CD4-positive, CD25-positive, alpha-beta regulatory T cell (primary cell): ENCODE measurements at regions not wholly inside any gene's neighbourhood (a gene's known extent, or its start where the extent isn't known, plus 50 kb on each side); places are given as distances from the start of the nearest gene placed in this dataset.
"Not testable (repeated sequence)": the region's sequence is repeated elsewhere in the genome, so short reads cannot be mapped to it uniquely, and the experiment has no call there.

Source experiments
- ATAC-seq, 2 donors: fragments of 150-1000 bp; cut with Tn5 transposase; one replicate each; pipeline ENCODE4 v1.10.0; 2021; ENCODE audit warnings: low read depth in 2 of 2, moderate number of reproducible peaks in 2 of 2, moderate library complexity in 1 of 2
- DNase-seq, 3 donors: peaks; one replicate each; pipeline versions ENCODE4 v3.0.0 to v3.0.0-alpha.2; 2012 to 2022; ENCODE audit warnings: mixed read lengths in 1 of 3
- H3K27ac ChIP-seq: one replicate; pipeline ENCODE4 v1.7.0; 2013; ENCODE audit warnings: mild to moderate bottlenecking, low read length; ENCODE audit not compliant: insufficient read depth, poor library complexity, severe bottlenecking
- H3K27me3 ChIP-seq: one replicate; pipeline ENCODE4 v1.7.0; 2013; ENCODE audit warnings: low read length; ENCODE audit not compliant: control insufficient read depth, insufficient read depth
- H3K36me3 ChIP-seq: one replicate; pipeline ENCODE4 v1.7.0; 2013; ENCODE audit warnings: mild to moderate bottlenecking, low read length, moderate library complexity; ENCODE audit not compliant: control insufficient read depth, insufficient read depth
- H3K4me1 ChIP-seq: 2 replicates; pipeline ENCODE4 v1.7.0; 2013; ENCODE audit warnings: mild to moderate bottlenecking, low read length; ENCODE audit not compliant: insufficient read depth, control insufficient read depth, poor library complexity, severe bottlenecking
- H3K4me3 ChIP-seq: one replicate; pipeline ENCODE4 v1.7.0; 2013; ENCODE audit warnings: low read depth, mild to moderate bottlenecking, low read length, moderate library complexity
- H3K9me3 ChIP-seq, 2 experiments: 1 replicate in 1 of 2; 2 replicates in 1 of 2; pipeline ENCODE4 v1.7.0; 2013; ENCODE audit warnings: low read length in 2 of 2, mild to moderate bottlenecking in 1 of 2, moderate library complexity in 1 of 2; ENCODE audit not compliant: control insufficient read depth in 2 of 2
- H3K27ac Mint-ChIP-seq, 3 donors: one replicate each; pipeline ENCODE4 v1.8.0; 2020 to 2022; ENCODE audit warnings: mild to moderate bottlenecking in 3 of 3, mixed read lengths in 3 of 3, moderate library complexity in 2 of 3
- H3K27me3 Mint-ChIP-seq: one replicate; pipeline ENCODE4 v1.8.0; 2022; ENCODE audit warnings: mild to moderate bottlenecking, mixed read lengths
- H3K36me3 Mint-ChIP-seq: one replicate; pipeline ENCODE4 v1.8.0; 2020; ENCODE audit warnings: mixed read lengths
- H3K4me1 Mint-ChIP-seq, 4 donors: one replicate each; pipeline ENCODE4 v1.8.0; 2020 to 2022; ENCODE audit warnings: mixed read lengths in 4 of 4, mild to moderate bottlenecking in 1 of 4
- H3K4me3 Mint-ChIP-seq, 4 donors: one replicate each; pipeline ENCODE4 v1.8.0; 2020 to 2022; ENCODE audit warnings: mild to moderate bottlenecking in 4 of 4, mixed read lengths in 4 of 4, moderate library complexity in 3 of 4
- H3K9me3 Mint-ChIP-seq, 7 donors: one replicate each; pipeline ENCODE4 v1.8.0; 2020 to 2022; ENCODE audit warnings: mixed read lengths in 7 of 7, mild to moderate bottlenecking in 3 of 7, moderate library complexity in 2 of 7

DNA sequence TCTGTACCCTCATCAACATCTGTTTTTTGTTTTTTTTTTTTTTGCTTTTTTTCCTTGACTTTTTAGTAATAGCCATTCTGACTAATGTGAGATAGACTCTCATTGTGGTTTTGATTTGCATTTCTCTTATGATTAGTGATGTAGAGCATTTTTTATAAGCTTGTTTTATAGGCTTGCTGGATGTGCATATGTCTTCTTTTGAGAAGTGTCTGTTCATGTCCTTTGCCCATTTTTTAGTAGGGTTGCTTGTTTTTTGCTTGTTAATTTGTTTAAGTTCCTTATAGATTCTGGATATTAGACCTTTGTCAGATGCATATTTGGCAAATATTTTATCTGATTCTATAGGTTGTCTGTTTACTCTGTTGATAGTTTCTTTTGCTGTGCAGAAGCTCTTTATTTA is 53.5 kb upstream of the FAR1 start:
- H3K36me3 Mint-ChIP-seq, H3K27me3 ChIP-seq, H3K4me1 Mint-ChIP-seq, H3K4me3 Mint-ChIP-seq, DNase-seq, H3K4me3 ChIP-seq, H3K27ac ChIP-seq, H3K27me3 Mint-ChIP-seq, H3K4me1 ChIP-seq, ATAC-seq, H3K27ac Mint-ChIP-seq, H3K36me3 ChIP-seq: not testable (repeated sequence)
- peaks cover 8 to 19% of the 10 kb centered on the region in 2 experiments for H3K9me3 ChIP-seq
- H3K9me3 Mint-ChIP-seq, result peaks cover 4 to 46% (median 10%) of the 10 kb centered on the region in 7 donors

DNA sequence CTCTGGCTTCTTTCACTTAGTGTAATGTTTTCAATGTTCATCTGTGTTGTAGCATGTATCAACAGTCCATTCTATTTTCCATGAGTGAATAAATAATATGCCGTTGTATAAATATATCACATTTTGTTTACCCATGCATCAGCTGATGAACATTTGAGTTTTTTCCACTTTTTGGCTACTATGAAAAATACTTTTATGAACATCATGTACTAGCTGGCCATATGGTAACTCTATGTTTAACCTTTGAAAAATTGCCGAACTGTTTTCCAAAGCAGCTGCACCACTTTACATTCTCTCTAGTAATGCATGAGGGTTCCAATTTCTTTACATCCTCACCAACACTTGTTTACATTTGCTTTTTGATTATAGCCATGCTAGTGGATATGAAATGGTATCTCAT is 59.8 kb upstream of the FAR1 start:
- Histone ChIP-seq H3K9me3 (peaks cover 0 to under 1% of the 10 kb centered on the region in 2 experiments), H3K4me1 (no peaks in the 10 kb centered on the region), H3K4me3 (no peak overlapping the region), H3K36me3 (no peaks in the 10 kb centered on the region), H3K27me3 (no peaks in the 10 kb centered on the region), H3K27ac (no peak overlapping the region)
- no peak for DNase-seq
- Mint-ChIP-seq H3K4me3 (no peak overlapping the region), H3K4me1 (no peaks in the 10 kb centered on the region), H3K36me3 (no peaks in the 10 kb centered on the region), H3K27me3 (no peaks in the 10 kb centered on the region), H3K27ac (no peak overlapping the region), H3K9me3 (peaks cover 0 to 5% (median 0%) of the 10 kb centered on the region in 7 donors)
- no peak for ATAC-seq

DNA sequence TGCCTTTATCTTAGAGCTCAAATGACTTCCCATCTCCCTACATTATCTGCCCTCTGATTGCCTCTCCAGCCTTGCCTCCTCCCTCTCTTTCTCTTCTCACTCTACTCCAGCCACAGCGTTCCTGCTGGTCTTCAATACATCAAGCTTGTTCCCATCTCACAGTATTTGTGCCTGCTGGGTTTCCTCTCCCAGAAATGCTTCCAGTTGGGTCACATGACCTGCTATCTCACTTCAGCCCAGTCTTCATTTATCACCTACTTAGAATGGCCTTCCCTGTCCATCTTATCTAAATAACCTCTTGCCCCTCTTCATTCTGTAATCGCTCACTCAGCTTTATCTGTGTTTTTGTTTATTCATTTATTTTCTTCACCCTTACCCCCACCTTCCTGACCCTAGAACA is 61.8 kb upstream of the FAR1 start:
- ATAC-seq, result no peak
- Mint-ChIP-seq H3K27ac (no peak overlapping the region), H3K4me1 (no peaks in the 10 kb centered on the region), H3K9me3 (peaks cover 0 to 2% (median 0%) of the 10 kb centered on the region in 7 donors), H3K4me3 (no peak overlapping the region), H3K27me3 (no peaks in the 10 kb centered on the region), H3K36me3 (no peaks in the 10 kb centered on the region)
- DNase-seq, result no peak
- Histone ChIP-seq H3K27ac (no peak overlapping the region), H3K9me3 (no peaks in the 10 kb centered on the region), H3K36me3 (no peaks in the 10 kb centered on the region), H3K4me3 (no peak overlapping the region), H3K4me1 (no peaks in the 10 kb centered on the region), H3K27me3 (no peaks in the 10 kb centered on the region)

DNA sequence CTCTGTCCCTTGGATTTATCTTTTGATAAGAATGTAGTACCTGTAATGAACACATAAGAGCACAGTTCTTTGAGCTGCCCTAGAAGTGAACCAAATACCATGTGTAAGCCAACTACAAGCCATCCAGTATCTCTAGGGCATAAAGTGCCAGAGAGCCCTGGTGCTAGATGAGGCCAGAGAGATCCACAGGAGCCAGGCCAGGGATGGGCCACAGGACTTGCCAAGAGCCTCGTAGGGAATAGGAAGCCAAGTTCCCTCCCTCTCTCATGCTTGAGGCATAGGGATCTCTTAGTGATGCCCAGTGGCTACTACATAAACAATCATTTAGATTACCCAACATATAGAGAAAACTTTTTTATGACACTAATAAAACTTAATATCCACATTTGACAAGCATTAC is 64.8 kb upstream of the FAR1 start:
- Mint-ChIP-seq H3K27me3 (no peaks in the 10 kb centered on the region), H3K4me1 (no peaks in the 10 kb centered on the region), H3K4me3 (no peak overlapping the region), H3K36me3 (no peaks in the 10 kb centered on the region), H3K9me3 (peaks cover 0 to 2% (median 0%) of the 10 kb centered on the region in 7 donors), H3K27ac (no peak overlapping the region)
- ATAC-seq, result no peak
- Histone ChIP-seq H3K36me3 (no peaks in the 10 kb centered on the region), H3K27me3 (no peaks in the 10 kb centered on the region), H3K4me1 (no peaks in the 10 kb centered on the region), H3K27ac (no peak overlapping the region), H3K9me3 (no peaks in the 10 kb centered on the region), H3K4me3 (no peak overlapping the region)
- no peak for DNase-seq

DNA sequence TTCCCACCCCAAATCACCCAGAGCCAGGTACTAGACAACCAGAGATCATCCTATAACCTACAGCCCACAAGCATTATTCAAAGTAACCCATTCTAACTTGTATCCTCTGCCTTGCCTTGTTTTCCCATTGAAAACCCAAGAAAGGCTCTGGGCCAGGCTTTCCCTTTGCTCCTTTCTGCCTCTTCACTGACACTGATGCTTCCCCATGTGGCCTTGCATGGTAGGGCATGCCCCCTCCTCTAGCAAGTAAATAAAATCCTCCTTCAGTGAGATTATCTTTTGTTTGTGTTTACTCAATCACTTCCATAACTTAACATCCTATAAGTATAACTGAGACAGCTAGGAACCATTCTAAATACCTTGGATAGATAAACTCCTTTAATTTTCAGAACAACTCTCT is 65.6 kb upstream of the FAR1 start:
- Mint-ChIP-seq H3K27ac (no peak overlapping the region), H3K4me3 (no peak overlapping the region), H3K27me3 (no peaks in the 10 kb centered on the region), H3K9me3 (peaks cover 0 to 2% (median 0%) of the 10 kb centered on the region in 7 donors), H3K4me1 (no peaks in the 10 kb centered on the region), H3K36me3 (no peaks in the 10 kb centered on the region)
- H3K4me1 ChIP-seq, result no peaks in the 10 kb centered on the region
- DNase-seq (no peak), ATAC-seq (no peak)
- no peak overlapping the region for H3K4me3 ChIP-seq
- H3K27ac ChIP-seq, result no peak overlapping the region
- H3K9me3 ChIP-seq, result no peaks in the 10 kb centered on the region
- no peaks in the 10 kb centered on the region for H3K36me3 ChIP-seq
- H3K27me3 ChIP-seq, result no peaks in the 10 kb centered on the region

DNA sequence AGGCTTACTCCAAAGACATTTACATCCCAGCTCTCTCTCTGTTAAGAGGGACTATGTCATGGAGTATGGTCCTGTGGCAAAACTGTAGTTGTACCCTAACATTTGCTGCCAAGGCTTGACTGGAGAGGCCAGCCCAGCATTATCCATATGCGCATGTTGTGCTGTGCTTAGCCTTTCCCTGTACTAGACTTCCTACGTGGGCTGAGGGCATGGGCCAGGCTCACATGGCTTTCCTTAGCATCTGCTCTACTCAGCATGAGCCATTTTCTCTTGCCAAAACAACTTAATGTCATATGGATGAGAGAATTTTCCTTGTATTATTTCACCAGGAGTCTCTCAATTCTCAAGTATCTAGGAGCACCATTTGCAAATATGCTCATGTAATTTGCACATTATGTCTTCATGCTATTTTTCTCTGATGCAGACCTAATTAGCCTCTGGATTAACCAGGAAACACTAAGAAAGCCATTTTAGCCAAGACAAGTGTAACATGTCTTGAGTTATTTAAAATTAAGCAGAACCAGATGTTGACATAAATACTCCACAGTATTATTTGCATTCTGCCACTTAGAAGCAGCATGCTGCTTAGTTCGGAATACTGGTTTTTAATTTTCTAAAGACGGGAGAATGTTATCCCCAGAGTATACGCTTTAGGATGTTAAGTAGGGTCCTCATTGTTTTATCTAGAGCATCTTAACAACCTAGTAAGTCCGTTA is 71.7 kb upstream of the FAR1 start:
- Histone ChIP-seq H3K9me3 (no peaks in the 10 kb centered on the region), H3K36me3 (no peaks in the 10 kb centered on the region), H3K27ac (no peak overlapping the region), H3K27me3 (no peaks in the 10 kb centered on the region), H3K4me1 (no peaks in the 10 kb centered on the region), H3K4me3 (no peak overlapping the region)
- Mint-ChIP-seq H3K4me1 (no peaks in the 10 kb centered on the region), H3K36me3 (no peaks in the 10 kb centered on the region), H3K4me3 (no peak overlapping the region), H3K9me3 (peaks cover 0 to 8% (median 0%) of the 10 kb centered on the region in 7 donors), H3K27ac (no peak overlapping the region), H3K27me3 (no peaks in the 10 kb centered on the region)
- DNase-seq (no peak), ATAC-seq (no peak)

DNA sequence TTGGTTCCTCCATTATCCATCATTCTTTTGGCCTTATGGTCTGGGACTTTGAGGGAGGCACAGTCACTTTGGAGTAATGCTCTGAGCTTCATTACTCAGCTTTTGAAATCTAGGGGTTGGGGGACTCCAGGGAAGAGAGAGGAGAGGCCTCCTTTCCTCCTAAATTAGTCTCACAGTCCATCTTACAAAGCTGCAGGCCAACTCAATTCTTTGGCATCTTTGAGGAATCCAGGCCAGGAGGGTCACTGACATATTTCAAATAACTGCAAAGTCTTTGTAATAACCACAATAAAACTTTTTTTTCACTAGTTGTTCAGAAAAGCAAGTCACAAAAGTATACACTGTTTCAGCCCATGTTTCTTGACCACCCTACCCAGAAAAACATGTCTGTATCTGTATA is 73.3 kb upstream of the FAR1 start:
- Histone ChIP-seq H3K36me3 (no peaks in the 10 kb centered on the region), H3K4me3 (no peak overlapping the region), H3K27me3 (no peaks in the 10 kb centered on the region), H3K9me3 (no peaks in the 10 kb centered on the region), H3K27ac (no peak overlapping the region), H3K4me1 (no peaks in the 10 kb centered on the region)
- H3K4me1 Mint-ChIP-seq, result no peaks in the 10 kb centered on the region
- no peaks in the 10 kb centered on the region for H3K36me3 Mint-ChIP-seq
- H3K4me3 Mint-ChIP-seq, result no peak overlapping the region
- DNase-seq (no peak), ATAC-seq (no peak)
- H3K9me3 Mint-ChIP-seq, result peaks cover 2 to 12% (median 2%) of the 10 kb centered on the region in 7 donors
- no peak overlapping the region for H3K27ac Mint-ChIP-seq
- peaks cover 3% of the 10 kb centered on the region for H3K27me3 Mint-ChIP-seq

DNA sequence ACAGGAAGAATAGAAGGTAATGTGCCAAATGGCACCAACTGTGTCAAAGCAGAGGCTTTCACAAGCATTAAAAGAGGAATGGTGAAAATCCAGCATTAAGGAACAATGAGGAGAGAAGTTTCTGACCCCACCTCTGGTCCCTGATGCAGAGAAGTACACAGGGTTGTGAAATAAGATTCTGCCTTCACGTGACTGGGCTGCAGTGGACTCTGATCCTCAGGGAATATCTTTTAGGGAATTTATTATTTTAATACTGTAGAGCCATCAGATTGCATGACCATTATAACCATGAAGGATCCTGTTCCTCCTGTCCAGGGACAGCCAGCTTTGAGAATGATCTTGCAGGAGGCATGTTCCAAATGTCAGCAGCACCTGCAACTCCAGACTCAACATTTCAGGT is 74.4 kb upstream of the FAR1 start:
- peaks cover 5% of the 10 kb centered on the region for H3K27me3 Mint-ChIP-seq

More for the DNA sequence above, 74.4 kb upstream of the FAR1 start:
- Mint-ChIP-seq H3K36me3 (no peaks in the 10 kb centered on the region), H3K4me1 (no peaks in the 10 kb centered on the region), H3K4me3 (no peak overlapping the region), H3K9me3 (peaks cover 3 to 13% (median 5%) of the 10 kb centered on the region in 7 donors), H3K27ac (no peak overlapping the region)
- no peaks in the 10 kb centered on the region for H3K27me3 ChIP-seq
- no peaks in the 10 kb centered on the region for H3K4me1 ChIP-seq
- H3K36me3 ChIP-seq, result no peaks in the 10 kb centered on the region
- no peak for DNase-seq
- H3K9me3 ChIP-seq, result no peaks in the 10 kb centered on the region
- no peak for ATAC-seq
- H3K4me3 ChIP-seq, result no peak overlapping the region
- no peak overlapping the region for H3K27ac ChIP-seq
